SK-N-SH (cell line): ENCODE measurements at regions not wholly inside any gene's neighbourhood (a gene's known extent, or its start where the extent isn't known, plus 50 kb on each side); places are given as distances from the start of the nearest gene placed in this dataset.

Experiments used
- CTCF ChIA-PET: fragments of 300-600, 350-600 bp; formaldehyde crosslinking; extraction: SDS; loops from one replicate; lab custom pipeline; 2021; lab: Yijun Ruan, JAX
- POLR2A ChIA-PET: fragments of 350-600 bp; sonication (Branson Sonifier 250); formaldehyde crosslinking; extraction: SDS; loops from one replicate; lab custom pipeline; 2020; ENCODE audit warnings: antibody characterized with exemption, inconsistent platforms; lab: Yijun Ruan, JAX
- DNase-seq: peaks from one replicate; pipeline ENCODE4 v3.0.0; 2012
- H2AFZ ChIP-seq: fragments of 200-600 bp; sonication (generic); 2 replicates; pipeline ENCODE4 v1.8.1; 2016; ENCODE audit warnings: antibody characterized with exemption, mild to moderate bottlenecking, low read depth
- H3F3A ChIP-seq: fragments of 200-600 bp; sonication (generic); replicated peaks from 2 replicates; pipeline ENCODE3; 2016; ENCODE audit warnings: antibody characterized with exemption, mild to moderate bottlenecking; ENCODE audit not compliant: insufficient read depth
- H3K27ac ChIP-seq, 2 experiments: fragments of 200-500 bp in 1 of 2; fragments of 200-600 bp in 1 of 2; sonication (Bioruptor generic) in 1 of 2; sonication (generic), shearing (Covaris generic) in 1 of 2; 2 replicates each; pipeline versions ENCODE4 v1.5.1 to v1.6.1; 2014 to 2016; ENCODE audit warnings: low read depth in 2 of 2, inconsistent platforms in 1 of 2, low read length in 1 of 2, mild to moderate bottlenecking in 1 of 2, mixed read lengths in 1 of 2
- H3K27me3 ChIP-seq: fragments of 200-600 bp; sonication (generic), shearing (Covaris generic); 2 replicates; pipeline ENCODE4 v1.6.1; 2016; ENCODE audit warnings: mixed run types; ENCODE audit not compliant: insufficient read depth
- H3K36me3 ChIP-seq, 2 experiments: fragments of 200-500 bp in 1 of 2; fragments of 200-600 bp in 1 of 2; sonication (Bioruptor generic) in 1 of 2; sonication (generic) in 1 of 2; replicated peaks in 1 of 2; 2 replicates each; pipeline versions ENCODE3 to v1.5.1; 2014 to 2016; ENCODE audit warnings: low read length in 1 of 2, mild to moderate bottlenecking in 1 of 2; ENCODE audit not compliant: insufficient read depth in 2 of 2, control insufficient read depth in 1 of 2
- H3K4me1 ChIP-seq, 2 experiments: fragments of 200-500 bp in 1 of 2; fragments of 200-600 bp in 1 of 2; sonication (Bioruptor generic) in 1 of 2; sonication (generic), shearing (Covaris generic) in 1 of 2; 2 replicates each; pipeline versions ENCODE4 v1.5.1 to v1.6.1; 2014 to 2016; ENCODE audit warnings: low read depth in 1 of 2, low read length in 1 of 2, mixed run types in 1 of 2; ENCODE audit not compliant: insufficient read depth in 2 of 2, control insufficient read depth in 1 of 2
- H3K4me2 ChIP-seq: fragments of 200-600 bp; sonication (generic), shearing (Covaris generic); 2 replicates; pipeline ENCODE4 v1.6.1; 2017; ENCODE audit warnings: mixed run types
- H3K4me3 ChIP-seq, 2 experiments: fragments of 200-500 bp in 1 of 2; fragments of 200-600 bp in 1 of 2; sonication (Bioruptor generic) in 1 of 2; sonication (generic), shearing (Covaris generic) in 1 of 2; 2 replicates each; pipeline versions ENCODE4 v1.5.1 to v1.8.1; 2014 to 2016; ENCODE audit warnings: low read depth in 2 of 2, inconsistent platforms in 1 of 2, low read length in 1 of 2, mild to moderate bottlenecking in 1 of 2, mixed read lengths in 1 of 2, moderate library complexity in 1 of 2
- H3K79me2 ChIP-seq: fragments of 200-600 bp; sonication (generic); 2 replicates; pipeline ENCODE4 v1.8.1; 2017; ENCODE audit warnings: mild to moderate bottlenecking; ENCODE audit not compliant: insufficient read depth
- H3K9ac ChIP-seq: fragments of 200-600 bp; sonication (generic); 2 replicates; pipeline ENCODE4 v1.6.1; 2017; ENCODE audit warnings: mixed run types
- H3K9me2 ChIP-seq: fragments of 200-600 bp; sonication (generic); 2 replicates; pipeline ENCODE4 v1.6.1; 2017; ENCODE audit warnings: mixed run types
- H3K9me3 ChIP-seq: fragments of 200-600 bp; sonication (generic); 2 replicates; pipeline ENCODE4 v1.6.1; 2017; ENCODE audit warnings: mixed run types, mild to moderate bottlenecking, moderate library complexity
- H4K20me1 ChIP-seq: fragments of 200-600 bp; sonication (generic); 2 replicates; pipeline ENCODE4 v1.6.1; 2017; ENCODE audit warnings: mild to moderate bottlenecking, mixed run types; ENCODE audit not compliant: insufficient read depth
- EP300 ChIP-seq, 2 experiments: IDR thresholded peaks; 2 replicates each; pipeline versions ENCODE4 v1.4.0 to v1.6.1; 2012; ENCODE audit warnings: borderline replicate concordance in 1 of 2, low read depth in 1 of 2, low read length in 1 of 2
- FOXJ3 ChIP-seq: sonication (generic); formaldehyde crosslinking; IDR thresholded peaks from 2 replicates; pipeline ENCODE4 v1.5.1; 2020; ENCODE audit warnings: mild to moderate bottlenecking, missing genetic modification reagents
- GABPA ChIP-seq: IDR thresholded peaks from 2 replicates; pipeline ENCODE4 v1.4.0; 2012; ENCODE audit warnings: low read depth, mild to moderate bottlenecking
- MXI1 ChIP-seq: IDR thresholded peaks from 2 replicates; pipeline ENCODE4 v1.6.1; 2012; ENCODE audit warnings: mild to moderate bottlenecking, low read depth, low read length, improper control_type of control experiment
- POLR2AphosphoS5 ChIP-seq: IDR thresholded peaks from 2 replicates; pipeline ENCODE4 v1.6.1; 2012; ENCODE audit warnings: low read depth, low read length
- RAD21 ChIP-seq: IDR thresholded peaks from 2 replicates; pipeline ENCODE4 v1.6.1; 2012; ENCODE audit warnings: mild to moderate bottlenecking, low read length
- RXRA ChIP-seq: IDR thresholded peaks from 2 replicates; pipeline ENCODE4 v1.4.0; 2012; ENCODE audit warnings: low read depth, mild to moderate bottlenecking, borderline replicate concordance
- SMC3 ChIP-seq: IDR thresholded peaks from 2 replicates; pipeline ENCODE4 v1.6.1; 2012; ENCODE audit warnings: low read depth, low read length, improper control_type of control experiment
- TEAD4 ChIP-seq: IDR thresholded peaks from 2 replicates; pipeline ENCODE4 v1.4.0; 2012; ENCODE audit warnings: mild to moderate bottlenecking, borderline replicate concordance; ENCODE audit not compliant: insufficient read depth
- YY1 ChIP-seq: IDR thresholded peaks from 2 replicates; pipeline ENCODE4 v1.4.0; 2012; ENCODE audit warnings: low read depth, mild to moderate bottlenecking
- WGBS: methylation state at CpG from one replicate; pipeline ENCODE4 v1.1.6; 2017; ENCODE audit warnings: low lambda C conversion rate; 5-methylcytosine and 5-hydroxymethylcytosine counted together
- TF ChIP-seq, protein P1 (sequence below): IDR thresholded peaks from 2 replicates; pipeline ENCODE4 v1.6.1; 2012; ENCODE audit warnings: mild to moderate bottlenecking, low read depth, low read length, moderate library complexity

DNA sequence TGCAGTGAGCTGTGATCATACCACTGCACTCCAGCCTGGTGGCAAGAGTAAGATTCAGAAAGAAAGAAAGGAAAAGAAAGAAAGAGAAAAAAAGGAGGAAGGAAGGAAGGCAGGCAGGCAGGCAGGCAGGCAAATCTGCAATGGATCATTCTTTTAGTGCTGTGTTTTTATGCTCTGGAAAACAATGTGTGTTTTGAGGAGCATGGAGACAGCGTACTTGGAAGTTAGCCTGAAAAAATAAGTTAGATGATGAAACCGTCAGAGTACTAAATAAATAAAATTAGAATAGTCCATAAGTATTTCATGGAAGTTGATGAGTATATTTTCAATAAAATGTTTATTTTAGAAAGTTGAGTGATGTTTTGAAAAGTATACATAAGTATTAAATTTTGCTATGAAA is 366.4 kb upstream of the CDH20 start:
- Histone ChIP-seq H3K4me3 (no peak overlapping the region), H4K20me1 (no peaks in the 10 kb centered on the region), H3F3A (no peaks in the 10 kb centered on the region), H3K9ac (no peak overlapping the region), H3K4me1 (no peaks in the 10 kb centered on the region), H3K9me2 (no peaks in the 10 kb centered on the region), H2AFZ (no peak overlapping the region), H3K36me3 (no peaks in the 10 kb centered on the region), H3K27ac (no peak overlapping the region), H3K9me3 (no peaks in the 10 kb centered on the region), H3K79me2 (no peaks in the 10 kb centered on the region), H3K4me2 (no peak overlapping the region), H3K27me3 (no peaks in the 10 kb centered on the region)
- ChIA-PET POLR2A (no interaction called here), CTCF (no interaction called here)
- DNase-seq: no peak
- 46% methylated on average over 2 of the region's 2 CpGs for WGBS
- TF ChIP-seq FOXJ3 (CRISPR knock-in tag): no peak
- TF ChIP-seq RAD21: no peak
- no peak for TF ChIP-seq GABPA
- TF ChIP-seq EP300 (IDR thresholded peaks at IDR 0.05; ENCODE audit: borderline replicate concordance in 1 of 2, low read depth in 1 of 2, low read length in 1 of 2): no peak
- no peak for TF ChIP-seq MXI1
- no peak for TF ChIP-seq YY1
- TF ChIP-seq, protein P1, sequence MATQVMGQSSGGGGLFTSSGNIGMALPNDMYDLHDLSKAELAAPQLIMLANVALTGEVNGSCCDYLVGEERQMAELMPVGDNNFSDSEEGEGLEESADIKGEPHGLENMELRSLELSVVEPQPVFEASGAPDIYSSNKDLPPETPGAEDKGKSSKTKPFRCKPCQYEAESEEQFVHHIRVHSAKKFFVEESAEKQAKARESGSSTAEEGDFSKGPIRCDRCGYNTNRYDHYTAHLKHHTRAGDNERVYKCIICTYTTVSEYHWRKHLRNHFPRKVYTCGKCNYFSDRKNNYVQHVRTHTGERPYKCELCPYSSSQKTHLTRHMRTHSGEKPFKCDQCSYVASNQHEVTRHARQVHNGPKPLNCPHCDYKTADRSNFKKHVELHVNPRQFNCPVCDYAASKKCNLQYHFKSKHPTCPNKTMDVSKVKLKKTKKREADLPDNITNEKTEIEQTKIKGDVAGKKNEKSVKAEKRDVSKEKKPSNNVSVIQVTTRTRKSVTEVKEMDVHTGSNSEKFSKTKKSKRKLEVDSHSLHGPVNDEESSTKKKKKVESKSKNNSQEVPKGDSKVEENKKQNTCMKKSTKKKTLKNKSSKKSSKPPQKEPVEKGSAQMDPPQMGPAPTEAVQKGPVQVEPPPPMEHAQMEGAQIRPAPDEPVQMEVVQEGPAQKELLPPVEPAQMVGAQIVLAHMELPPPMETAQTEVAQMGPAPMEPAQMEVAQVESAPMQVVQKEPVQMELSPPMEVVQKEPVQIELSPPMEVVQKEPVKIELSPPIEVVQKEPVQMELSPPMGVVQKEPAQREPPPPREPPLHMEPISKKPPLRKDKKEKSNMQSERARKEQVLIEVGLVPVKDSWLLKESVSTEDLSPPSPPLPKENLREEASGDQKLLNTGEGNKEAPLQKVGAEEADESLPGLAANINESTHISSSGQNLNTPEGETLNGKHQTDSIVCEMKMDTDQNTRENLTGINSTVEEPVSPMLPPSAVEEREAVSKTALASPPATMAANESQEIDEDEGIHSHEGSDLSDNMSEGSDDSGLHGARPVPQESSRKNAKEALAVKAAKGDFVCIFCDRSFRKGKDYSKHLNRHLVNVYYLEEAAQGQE: no peak
- no peak for TF ChIP-seq SMC3
- no peak for TF ChIP-seq TEAD4
- no peak for TF ChIP-seq POLR2AphosphoS5
- no peak for TF ChIP-seq RXRA

DNA sequence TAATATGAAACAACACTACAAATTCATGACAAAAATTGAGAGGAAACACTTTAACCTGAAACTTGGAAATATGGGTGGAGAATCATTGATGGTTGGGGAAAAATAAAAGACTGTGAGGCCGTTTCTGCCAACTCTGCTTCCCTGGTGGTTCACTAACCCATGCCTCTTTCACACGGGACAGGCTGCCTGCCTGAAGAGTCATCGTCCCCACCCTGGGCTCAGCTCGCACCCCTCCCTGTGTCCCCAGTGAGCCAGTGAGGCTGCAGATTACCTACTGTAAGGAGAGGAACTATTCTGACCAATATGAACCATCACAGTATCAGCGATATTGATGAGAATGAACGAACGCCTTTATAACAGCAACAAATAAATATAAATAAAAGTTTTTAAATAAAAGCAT is 357.8 kb upstream of the CDH20 start:
- H3K4me3 ChIP-seq: no peak overlapping the region
- TF ChIP-seq RXRA: no peak
- TF ChIP-seq, all 33 proteins: peak for 0
- DNase-seq: no peak
- no peak overlapping the region for H3K4me2 ChIP-seq
- 76% methylated on average over 7 of the region's 7 CpGs for WGBS
- H3K4me1 ChIP-seq: peaks cover 0 to 6% of the 10 kb centered on the region in 2 experiments; a peak in 1 of 4 replicates
- peaks cover 5% of the 10 kb centered on the region for H3F3A ChIP-seq
- H3K36me3 ChIP-seq: no peaks in the 10 kb centered on the region
- no peak overlapping the region for H2AFZ ChIP-seq
- ChIA-PET CTCF (no interaction called here), POLR2A (no interaction called here)
- H4K20me1 ChIP-seq: no peaks in the 10 kb centered on the region
- H3K27ac ChIP-seq: no peak overlapping the region
- no peaks in the 10 kb centered on the region for H3K9me3 ChIP-seq
- no peaks in the 10 kb centered on the region for H3K9me2 ChIP-seq
- H3K27me3 ChIP-seq: no peaks in the 10 kb centered on the region
- no peak overlapping the region for H3K9ac ChIP-seq
- no peaks in the 10 kb centered on the region for H3K79me2 ChIP-seq
